Bronchial epithelial cell (primary cell): ENCODE measurements at regions not wholly inside any gene's neighbourhood (a gene's known extent, or its start where the extent isn't known, plus 50 kb on each side); places are given as distances from the start of the nearest gene placed in this dataset.

ENCODE experiments used
- DNase-seq: peaks from one replicate; pipeline ENCODE4 v3.0.0-alpha.2; 2010; ENCODE audit warnings: low read depth
- FAIRE-seq: peaks from 2 replicates; lab custom pipeline; 2011; peaks lifted over from hg19 to GRCh38; lab: Jason Lieb, UNC
- H3K27me3 ChIP-seq: 2 replicates; pipeline ENCODE4 v1.5.1; 2011; ENCODE audit warnings: low read length; ENCODE audit not compliant: control insufficient read depth, insufficient read depth
- H3K36me3 ChIP-seq: 2 replicates; pipeline ENCODE4 v1.5.1; 2011; ENCODE audit warnings: low read length; ENCODE audit not compliant: control insufficient read depth, insufficient read depth
- H3K4me3 ChIP-seq: 2 replicates; pipeline ENCODE4 v1.5.1; 2011; ENCODE audit warnings: mild to moderate bottlenecking, low read depth, low read length, control low read depth
- TF ChIP-seq, protein P1 (sequence below): IDR thresholded peaks from 2 replicates; pipeline ENCODE4 v1.5.1; 2011; ENCODE audit warnings: mild to moderate bottlenecking, moderate library complexity, low read length, control low read depth, inconsistent platforms; ENCODE audit not compliant: insufficient read depth, severe bottlenecking

GRCh38 chr10:29109707-29110571, 178.9 kb upstream of the LYZL1 start:
- Histone ChIP-seq H3K36me3 (no peaks in the 10 kb centered on the region), H3K27me3 (peaks cover 2% of the 10 kb centered on the region), H3K4me3 (no peak overlapping the region)
- FAIRE-seq (no peak), DNase-seq (no peak)
- TF ChIP-seq, protein P1, sequence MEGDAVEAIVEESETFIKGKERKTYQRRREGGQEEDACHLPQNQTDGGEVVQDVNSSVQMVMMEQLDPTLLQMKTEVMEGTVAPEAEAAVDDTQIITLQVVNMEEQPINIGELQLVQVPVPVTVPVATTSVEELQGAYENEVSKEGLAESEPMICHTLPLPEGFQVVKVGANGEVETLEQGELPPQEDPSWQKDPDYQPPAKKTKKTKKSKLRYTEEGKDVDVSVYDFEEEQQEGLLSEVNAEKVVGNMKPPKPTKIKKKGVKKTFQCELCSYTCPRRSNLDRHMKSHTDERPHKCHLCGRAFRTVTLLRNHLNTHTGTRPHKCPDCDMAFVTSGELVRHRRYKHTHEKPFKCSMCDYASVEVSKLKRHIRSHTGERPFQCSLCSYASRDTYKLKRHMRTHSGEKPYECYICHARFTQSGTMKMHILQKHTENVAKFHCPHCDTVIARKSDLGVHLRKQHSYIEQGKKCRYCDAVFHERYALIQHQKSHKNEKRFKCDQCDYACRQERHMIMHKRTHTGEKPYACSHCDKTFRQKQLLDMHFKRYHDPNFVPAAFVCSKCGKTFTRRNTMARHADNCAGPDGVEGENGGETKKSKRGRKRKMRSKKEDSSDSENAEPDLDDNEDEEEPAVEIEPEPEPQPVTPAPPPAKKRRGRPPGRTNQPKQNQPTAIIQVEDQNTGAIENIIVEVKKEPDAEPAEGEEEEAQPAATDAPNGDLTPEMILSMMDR, result no peak

DNA sequence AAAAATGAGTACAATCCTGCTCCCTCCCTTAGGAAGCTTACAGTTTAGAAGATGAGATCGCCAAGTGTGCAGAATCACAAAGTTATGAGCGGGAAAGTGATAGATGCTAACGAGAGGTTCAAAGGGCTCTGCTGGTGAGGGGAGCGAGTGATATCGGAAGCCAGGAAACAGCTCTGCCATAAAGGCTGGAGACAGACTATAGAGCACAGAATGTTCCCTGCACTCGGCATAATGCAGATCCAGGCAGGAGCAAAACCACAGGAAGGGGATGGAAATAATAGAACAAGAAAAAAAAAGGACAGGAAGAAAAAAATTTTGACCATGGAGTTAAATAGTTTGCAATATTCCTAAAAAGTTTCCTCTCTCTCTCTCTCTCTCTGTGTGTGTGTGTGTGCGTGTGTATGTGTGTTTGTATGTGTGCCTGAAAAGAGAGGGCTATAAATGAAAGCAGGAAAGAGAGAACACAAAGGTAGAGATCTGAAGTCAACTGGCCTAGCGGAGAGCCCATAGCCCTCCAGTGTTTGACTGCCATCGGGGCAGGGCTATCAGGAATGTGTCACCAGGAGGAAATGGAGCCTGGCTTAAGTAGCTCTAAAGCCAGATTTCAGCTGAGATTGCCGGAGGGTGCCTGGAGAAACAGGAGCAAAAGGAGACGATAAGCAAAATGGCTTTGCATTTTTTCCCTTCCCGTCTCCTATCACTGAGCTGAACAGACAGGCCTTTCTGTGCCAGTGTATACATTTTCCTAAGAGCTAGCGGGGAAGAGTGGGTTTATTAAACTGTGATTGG, 175.8 kb upstream of the LYZL1 start:
- Histone ChIP-seq H3K36me3 (no peaks in the 10 kb centered on the region), H3K27me3 (peaks cover 2% of the 10 kb centered on the region), H3K4me3 (no peak overlapping the region)
- FAIRE-seq (no peak), DNase-seq (no peak)
- TF ChIP-seq, protein P1, result no peak

DNA sequence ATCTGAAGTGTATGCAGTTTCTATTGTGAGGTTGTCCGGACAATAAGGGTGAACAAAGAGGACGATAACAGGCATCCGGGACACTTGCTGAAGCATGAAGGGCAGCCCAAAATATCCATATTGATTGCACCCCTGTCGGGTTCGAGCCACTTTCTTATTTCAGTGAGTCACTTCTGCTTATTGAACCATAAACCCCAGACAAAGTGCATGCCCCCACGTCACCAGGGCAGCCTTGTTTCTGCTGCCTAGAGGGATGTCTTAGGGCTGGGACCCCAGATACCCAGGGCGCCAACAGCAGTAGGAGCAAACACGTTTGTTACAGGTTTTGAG, 175.3 kb upstream of the LYZL1 start:
- FAIRE-seq (no peak), DNase-seq (no peak)
- Histone ChIP-seq H3K27me3 (peaks cover 2% of the 10 kb centered on the region), H3K36me3 (no peaks in the 10 kb centered on the region), H3K4me3 (no peak overlapping the region)
- TF ChIP-seq, protein P1, result no peak

DNA sequence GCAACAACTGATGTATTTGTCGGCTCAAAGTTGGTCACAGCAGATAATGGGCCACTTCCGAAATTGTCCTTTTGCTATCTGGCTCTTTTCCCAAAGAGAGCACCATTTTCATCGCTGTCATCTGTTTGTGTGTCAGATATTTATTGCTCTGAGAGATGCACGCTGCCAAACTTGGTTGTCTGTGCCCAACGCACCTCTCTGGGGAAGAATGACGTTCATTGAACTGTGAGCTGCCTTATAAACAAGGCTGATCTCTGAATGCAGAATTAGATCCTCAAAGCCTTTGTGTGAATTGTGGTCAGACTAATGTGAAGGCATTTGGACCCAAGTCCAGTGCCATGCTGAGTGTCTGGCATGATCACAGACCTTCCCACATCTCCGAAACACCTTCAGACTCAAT, 174.7 kb upstream of the LYZL1 start:
- no peaks in the 10 kb centered on the region for H3K36me3 ChIP-seq
- FAIRE-seq (no peak), DNase-seq (no peak)
- H3K4me3 ChIP-seq, result no peak overlapping the region
- peaks cover 2% of the 10 kb centered on the region for H3K27me3 ChIP-seq
- TF ChIP-seq, protein P1, result no peak

- H3K4me3 ChIP-seq, result no peak overlapping the region
- TF ChIP-seq, protein P1, result no peak
- H3K27me3 ChIP-seq, result peaks cover 2% of the 10 kb centered on the region
- FAIRE-seq, result no peak
- DNase-seq, result no peak
- no peaks in the 10 kb centered on the region for H3K36me3 ChIP-seq
Measured at GRCh38 chr10:29117781-29118180, 171.1 kb upstream of the LYZL1 start.
